ENCODE measurements at regions not wholly inside any gene's neighbourhood (a gene's known extent, or its start where the extent isn't known, plus 50 kb on each side); places are given as distances from the start of the nearest gene placed in this dataset.
"Not testable (repeated sequence)": the region's sequence is repeated elsewhere in the genome, so short reads cannot be mapped to it uniquely, and the experiment has no call there.

GRCh38 chr4:86453611-86454072 lies 93.8 kb upstream of the MAPK10 start:
- TF ChIP-seq ZNF70 (CRISPR knock-in tag; IDR thresholded peaks at IDR 0.05); RARB (CRISPR knock-in tag; IDR thresholded peaks at IDR 0.05); OSR1 (CRISPR knock-in tag; IDR thresholded peaks at IDR 0.05); ISL1 (CRISPR knock-in tag; IDR thresholded peaks at IDR 0.05); ZFP30 (CRISPR knock-in tag; IDR thresholded peaks at IDR 0.05); ZNF565 (CRISPR knock-in tag; conservative IDR thresholded peaks at IDR 0.05; ENCODE audit: low read depth): not testable (repeated sequence)
- TF ChIP-seq, protein P1, sequence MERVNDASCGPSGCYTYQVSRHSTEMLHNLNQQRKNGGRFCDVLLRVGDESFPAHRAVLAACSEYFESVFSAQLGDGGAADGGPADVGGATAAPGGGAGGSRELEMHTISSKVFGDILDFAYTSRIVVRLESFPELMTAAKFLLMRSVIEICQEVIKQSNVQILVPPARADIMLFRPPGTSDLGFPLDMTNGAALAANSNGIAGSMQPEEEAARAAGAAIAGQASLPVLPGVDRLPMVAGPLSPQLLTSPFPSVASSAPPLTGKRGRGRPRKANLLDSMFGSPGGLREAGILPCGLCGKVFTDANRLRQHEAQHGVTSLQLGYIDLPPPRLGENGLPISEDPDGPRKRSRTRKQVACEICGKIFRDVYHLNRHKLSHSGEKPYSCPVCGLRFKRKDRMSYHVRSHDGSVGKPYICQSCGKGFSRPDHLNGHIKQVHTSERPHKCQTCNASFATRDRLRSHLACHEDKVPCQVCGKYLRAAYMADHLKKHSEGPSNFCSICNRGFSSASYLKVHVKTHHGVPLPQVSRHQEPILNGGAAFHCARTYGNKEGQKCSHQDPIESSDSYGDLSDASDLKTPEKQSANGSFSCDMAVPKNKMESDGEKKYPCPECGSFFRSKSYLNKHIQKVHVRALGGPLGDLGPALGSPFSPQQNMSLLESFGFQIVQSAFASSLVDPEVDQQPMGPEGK (CRISPR knock-in tag; IDR thresholded peaks at IDR 0.05; ENCODE audit: borderline replicate concordance) = not testable (repeated sequence)
- TF ChIP-seq, protein P2, sequence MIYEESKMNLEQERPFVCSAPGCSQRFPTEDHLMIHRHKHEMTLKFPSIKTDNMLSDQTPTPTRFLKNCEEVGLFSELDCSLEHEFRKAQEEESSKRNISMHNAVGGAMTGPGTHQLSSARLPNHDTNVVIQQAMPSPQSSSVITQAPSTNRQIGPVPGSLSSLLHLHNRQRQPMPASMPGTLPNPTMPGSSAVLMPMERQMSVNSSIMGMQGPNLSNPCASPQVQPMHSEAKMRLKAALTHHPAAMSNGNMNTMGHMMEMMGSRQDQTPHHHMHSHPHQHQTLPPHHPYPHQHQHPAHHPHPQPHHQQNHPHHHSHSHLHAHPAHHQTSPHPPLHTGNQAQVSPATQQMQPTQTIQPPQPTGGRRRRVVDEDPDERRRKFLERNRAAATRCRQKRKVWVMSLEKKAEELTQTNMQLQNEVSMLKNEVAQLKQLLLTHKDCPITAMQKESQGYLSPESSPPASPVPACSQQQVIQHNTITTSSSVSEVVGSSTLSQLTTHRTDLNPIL (CRISPR knock-in tag; IDR thresholded peaks at IDR 0.05; ENCODE audit: low read depth) = not testable (repeated sequence)
